Esophagus muscularis mucosa (tissue), 4 donors: ENCODE measurements at regions not wholly inside any gene's neighbourhood (a gene's known extent, or its start where the extent isn't known, plus 50 kb on each side); places are given as distances from the start of the nearest gene placed in this dataset.

ENCODE experiments used
- DNase-seq: peaks from one replicate; pipeline ENCODE4 v3.0.0-alpha.2; 2017; ENCODE audit errors: extremely low spot score
- H3K27ac ChIP-seq, 4 donors: fragments of 200-600 bp; sonication (generic); replicated peaks in 1 of 4; 1 replicate in 3 of 4; 2 replicates in 1 of 4; pipeline ENCODE4 v1.5.1; 2016 to 2019; ENCODE audit warnings: mild to moderate bottlenecking in 1 of 4
- H3K27me3 ChIP-seq, 4 donors: fragments of 200-600 bp; sonication (generic); one replicate each; pipeline versions ENCODE4 v1.5.1 to v1.6.0; 2016 to 2019
- H3K36me3 ChIP-seq, 4 donors: fragments of 200-600 bp; sonication (generic); one replicate each; pipeline ENCODE4 v1.5.1; 2016 to 2019
- H3K4me1 ChIP-seq, 4 donors: fragments of 200-600 bp; sonication (generic); one replicate each; pipeline ENCODE4 v1.5.1; 2016 to 2019
- H3K4me3 ChIP-seq, 4 donors: fragments of 200-600 bp; sonication (generic); 1 replicate in 2 of 4; 2 replicates in 2 of 4; pipeline ENCODE4 v1.5.1; 2016 to 2019; ENCODE audit warnings: mild to moderate bottlenecking in 4 of 4, moderate library complexity in 1 of 4
- H3K9me3 ChIP-seq, 4 donors: fragments of 200-600 bp; sonication (generic); 1 replicate in 3 of 4; 2 replicates in 1 of 4; pipeline ENCODE4 v1.5.1; 2016 to 2019
- CTCF ChIP-seq, 3 experiments: fragments of 200-600 bp in 2 of 3; fragments of 450-650 bp in 1 of 3; sonication (generic) in 2 of 3; IDR thresholded peaks; one replicate each; pipeline ENCODE4 v1.5.1; 2017 to 2019; ENCODE audit warnings: antibody characterized with exemption in 3 of 3, mild to moderate bottlenecking in 2 of 3, moderate library complexity in 1 of 3
- EP300 ChIP-seq: sonication (generic); formaldehyde crosslinking; IDR thresholded peaks from one replicate; pipeline ENCODE4 v1.6.1; 2017; ENCODE audit warnings: antibody characterized with exemption
- POLR2A ChIP-seq: fragments of 450-650 bp; IDR thresholded peaks from one replicate; pipeline ENCODE4 v1.6.1; 2017; ENCODE audit warnings: antibody characterized with exemption, moderate library complexity, mild to moderate bottlenecking, low read depth
- POLR2AphosphoS5 ChIP-seq, 2 donors: sonication (generic); formaldehyde crosslinking; IDR thresholded peaks; one replicate each; pipeline ENCODE4 v1.6.1; 2017; ENCODE audit warnings: antibody characterized with exemption in 2 of 2
- WGBS: methylation state at CpG from one replicate; pipeline ENCODE4 v1.1.5; 2018; 5-methylcytosine and 5-hydroxymethylcytosine counted together
- intact Hi-C: fragments of 100-400 bp; cut with DNase I; formaldehyde crosslinking; loops from one replicate; pipeline ENCODE4 v1.15.1; 2023

GRCh38 chr12:84136862-84137367 is 775.7 kb downstream of the SLC6A15 start:
- Histone ChIP-seq H3K9me3 (no peaks in the 10 kb centered on the region), H3K4me3 (no peak overlapping the region), H3K27me3 (no peaks in the 10 kb centered on the region), H3K36me3 (no peaks in the 10 kb centered on the region), H3K27ac (no peak overlapping the region), H3K4me1 (no peaks in the 10 kb centered on the region)
- intact Hi-C loops: no loop called here
- DNase-seq: no peak
- TF ChIP-seq POLR2A: no peak
- no peak for TF ChIP-seq EP300
- TF ChIP-seq POLR2AphosphoS5 (IDR thresholded peaks at IDR 0.05): no peak
- no peak for TF ChIP-seq CTCF (IDR thresholded peaks at IDR 0.05)
- 72% methylated on average over 4 of the region's 4 CpGs for WGBS

- TF ChIP-seq POLR2A: no peak
- no peak for TF ChIP-seq POLR2AphosphoS5 (IDR thresholded peaks at IDR 0.05)
- TF ChIP-seq EP300: no peak
- no peak for TF ChIP-seq CTCF (IDR thresholded peaks at IDR 0.05)
- WGBS: 52% methylated on average over 1 of the region's 1 CpG
- intact Hi-C loops: no loop called here
- no peak for DNase-seq
- no peak overlapping the region for H3K27ac ChIP-seq
- H3K4me3 ChIP-seq: no peak overlapping the region
- H3K9me3 ChIP-seq: no peaks in the 10 kb centered on the region
- no peaks in the 10 kb centered on the region for H3K36me3 ChIP-seq
- no peaks in the 10 kb centered on the region for H3K4me1 ChIP-seq
- no peaks in the 10 kb centered on the region for H3K27me3 ChIP-seq
These were observed 776.9 kb downstream of the SLC6A15 start for GRCh38 chr12:84135586-84136279.

GRCh38 chr12:84134797-84135366 is 777.7 kb downstream of the SLC6A15 start:
- no peaks in the 10 kb centered on the region for H3K9me3 ChIP-seq
- H3K4me3 ChIP-seq: no peak overlapping the region
- H3K4me1 ChIP-seq: no peaks in the 10 kb centered on the region
- no peaks in the 10 kb centered on the region for H3K27me3 ChIP-seq
- H3K36me3 ChIP-seq: no peaks in the 10 kb centered on the region
- no peak for DNase-seq
- 77% methylated on average over 2 of the region's 2 CpGs for WGBS
- intact Hi-C loops: no loop called here
- TF ChIP-seq CTCF (IDR thresholded peaks at IDR 0.05): no peak
- no peak for TF ChIP-seq POLR2A
- no peak for TF ChIP-seq POLR2AphosphoS5 (IDR thresholded peaks at IDR 0.05)
- no peak for TF ChIP-seq EP300
- no peak overlapping the region for H3K27ac ChIP-seq

GRCh38 chr12:84131076-84131475 is 781.5 kb downstream of the SLC6A15 start:
- no peak for TF ChIP-seq POLR2AphosphoS5 (IDR thresholded peaks at IDR 0.05)
- no peak for TF ChIP-seq POLR2A
- TF ChIP-seq EP300: no peak
- no peak for TF ChIP-seq CTCF (IDR thresholded peaks at IDR 0.05)
- intact Hi-C loops: no loop called here
- H3K27me3 ChIP-seq: no peaks in the 10 kb centered on the region
- no peak overlapping the region for H3K27ac ChIP-seq
- H3K36me3 ChIP-seq: no peaks in the 10 kb centered on the region
- WGBS: 59% methylated on average over 2 of the region's 2 CpGs
- DNase-seq: no peak
- H3K4me3 ChIP-seq: no peak overlapping the region
- H3K4me1 ChIP-seq: no peaks in the 10 kb centered on the region
- no peaks in the 10 kb centered on the region for H3K9me3 ChIP-seq
